GM12878 (cell line): ENCODE measurements at regions not wholly inside any gene's neighbourhood (a gene's known extent, or its start where the extent isn't known, plus 50 kb on each side); places are given as distances from the start of the nearest gene placed in this dataset.

Source experiments
- ATAC-seq: fragments of 200-7000 bp; cut with Tn5 transposase; 3 replicates; pipeline ENCODE4 v1.9.1; 2020; ENCODE audit warnings: mild to moderate bottlenecking, moderate library complexity
- BruUV-seq: library from RNA; stranded (reverse); fragments of 400-500 nt; replicated peaks from 2 replicates; lab custom pipeline; 2021; lab: Mats Ljungman, UMichigan
- CTCF ChIA-PET: fragments of 300-600 bp; sonication (Branson Sonifier 250); formaldehyde crosslinking; extraction: SDS; loops from one replicate; lab custom pipeline; 2021; ENCODE audit warnings: inconsistent platforms; lab: Yijun Ruan, JAX
- POLR2A ChIA-PET: fragments of 350-600 bp; formaldehyde crosslinking; extraction: SDS; loops from one replicate; lab custom pipeline; 2021; ENCODE audit warnings: inconsistent platforms; lab: Charles Lee
- RAD21 ChIA-PET: fragments of 300-600 bp; sonication (Branson Sonifier 250); formaldehyde crosslinking; loops from one replicate; lab custom pipeline; 2023; ENCODE audit warnings: antibody characterized with exemption; ENCODE audit not compliant: unreplicated experiment; lab: Charles Lee
- SMC1A ChIA-PET: fragments of 300-600 bp; sonication (Branson Sonifier 250); formaldehyde crosslinking; loops from one replicate; lab custom pipeline; 2023; ENCODE audit not compliant: unreplicated experiment, uncharacterized antibody; lab: Charles Lee
- DNase-seq: peaks from one replicate; pipeline ENCODE4 v3.0.0-alpha.2; 2011; ENCODE audit warnings: low read depth, low spot score
- FAIRE-seq: peaks from 3 replicates; lab custom pipeline; 2011; peaks lifted over from hg19 to GRCh38; lab: Jason Lieb, UNC
- H2AFZ ChIP-seq: 2 replicates; pipeline ENCODE4 v1.6.0; 2011; ENCODE audit warnings: low read depth, low read length, control low read depth; ENCODE audit not compliant: control insufficient read depth
- H3K27ac ChIP-seq: 2 replicates; pipeline ENCODE4 v1.5.1; 2011; ENCODE audit warnings: control low read depth; ENCODE audit not compliant: control insufficient read depth, insufficient read depth
- H3K27me3 ChIP-seq, 2 experiments: replicated peaks in 1 of 2; 2 replicates each; pipeline versions ENCODE4 v1.6.0 to v1.6.1; 2011; ENCODE audit warnings: low read length in 1 of 2; ENCODE audit not compliant: control insufficient read depth in 2 of 2, insufficient read depth in 2 of 2
- H3K36me3 ChIP-seq, 2 experiments: 2 replicates each; pipeline ENCODE4 v1.5.1; 2011; ENCODE audit warnings: low read length in 1 of 2; ENCODE audit not compliant: control insufficient read depth in 2 of 2, insufficient read depth in 2 of 2
- H3K4me1 ChIP-seq: 2 replicates; pipeline ENCODE4 v1.6.1; 2011; ENCODE audit warnings: mild to moderate bottlenecking, low read length, moderate library complexity, mixed read lengths; ENCODE audit not compliant: control insufficient read depth, insufficient read depth
- H3K4me2 ChIP-seq: 2 replicates; pipeline ENCODE4 v1.6.0; 2011; ENCODE audit warnings: control low read depth; ENCODE audit not compliant: control insufficient read depth, insufficient read depth
- H3K4me3 ChIP-seq: fragments of 200-600 bp; sonication (generic); 2 replicates; pipeline ENCODE4 v1.5.1; 2016
- H3K79me2 ChIP-seq: 2 replicates; pipeline ENCODE4 v1.6.0; 2011; ENCODE audit warnings: low read length; ENCODE audit not compliant: control insufficient read depth, insufficient read depth
- H3K9ac ChIP-seq: 2 replicates; pipeline ENCODE4 v1.8.0; 2011; ENCODE audit warnings: low read length, control low read depth, mixed read lengths; ENCODE audit not compliant: control insufficient read depth, insufficient read depth
- H3K9me3 ChIP-seq: replicated peaks from 3 replicates; pipeline ENCODE4 v1.5.1; 2011; ENCODE audit warnings: mild to moderate bottlenecking, low read length; ENCODE audit not compliant: control insufficient read depth, insufficient read depth
- H4K20me1 ChIP-seq: 2 replicates; pipeline ENCODE4 v1.6.0; 2011; ENCODE audit not compliant: control insufficient read depth, insufficient read depth
- CUX1 ChIP-seq: IDR thresholded peaks from 2 replicates; pipeline ENCODE4 v1.6.1; 2012; ENCODE audit warnings: improper control_type of control experiment, low read depth, low read length; ENCODE audit not compliant: insufficient replicate concordance
- FOS ChIP-seq: IDR thresholded peaks from 3 replicates; pipeline ENCODE4 v1.6.1; 2011; ENCODE audit warnings: borderline replicate concordance; ENCODE audit not compliant: insufficient read length; ENCODE audit errors: extremely low read depth
- GATAD2B ChIP-seq: fragments of 450-650 bp; conservative IDR thresholded peaks from 2 replicates; pipeline ENCODE4 v1.6.1; 2017; ENCODE audit warnings: low read depth, mild to moderate bottlenecking, moderate library complexity
- IRF5 ChIP-seq: fragments of 450-650 bp; IDR thresholded peaks from 2 replicates; pipeline ENCODE4 v1.6.1; 2017; ENCODE audit warnings: borderline replicate concordance
- SMAD5 ChIP-seq: IDR thresholded peaks from 2 replicates; pipeline ENCODE4 v1.6.1; 2016; ENCODE audit warnings: antibody characterized with exemption, low read depth
- SP1 ChIP-seq: IDR thresholded peaks from one replicate; pipeline ENCODE4 v1.6.1; 2011; ENCODE audit warnings: low read depth, low read length
- STAT3 ChIP-seq: IDR thresholded peaks from 2 replicates; pipeline ENCODE4 v1.6.1; 2011; ENCODE audit warnings: low read depth, low read length, improper control_type of control experiment
- TCF7 ChIP-seq: IDR thresholded peaks from 2 replicates; pipeline ENCODE4 v1.6.1; 2014; ENCODE audit warnings: antibody characterized with exemption, borderline replicate concordance
- YBX1 ChIP-seq: fragments of 450-650 bp; IDR thresholded peaks from 2 replicates; pipeline ENCODE4 v1.6.1; 2016; ENCODE audit warnings: antibody characterized with exemption
- ZNF207 ChIP-seq: fragments of 450-650 bp; IDR thresholded peaks from 2 replicates; pipeline ENCODE4 v1.6.1; 2014; ENCODE audit warnings: antibody characterized with exemption, mild to moderate bottlenecking, borderline replicate concordance
- ZSCAN29 ChIP-seq: fragments of 450-650 bp; IDR thresholded peaks from 2 replicates; pipeline ENCODE4 v1.6.1; 2017; ENCODE audit warnings: mild to moderate bottlenecking, moderate library complexity
- WGBS: methylation state at CpG from one replicate; pipeline ENCODE4 v1.1.6; 2016; ENCODE audit warnings: low lambda C conversion rate; ENCODE audit not compliant: insufficient replicate concordance, insufficient coverage; ENCODE audit errors: missing lambda C conversion rate; 5-methylcytosine and 5-hydroxymethylcytosine counted together
- in situ Hi-C: fragments of 300-500 bp; cut with MboI; formaldehyde crosslinking; loops from 9 replicates; pipeline ENCODE4 v1.14.3; 2018; ENCODE audit warnings: mixed read lengths
- intact Hi-C: fragments of 100-400 bp; cut with micrococcal nuclease; formaldehyde crosslinking; loops from one replicate; pipeline ENCODE4 v1.14.2; 2022; ENCODE audit not compliant: unreplicated experiment
- TF ChIP-seq, protein P1 (sequence below): fragments of 450-650 bp; IDR thresholded peaks from 2 replicates; pipeline ENCODE4 v1.6.1; 2016; ENCODE audit warnings: mild to moderate bottlenecking, moderate library complexity, borderline replicate concordance

DNA sequence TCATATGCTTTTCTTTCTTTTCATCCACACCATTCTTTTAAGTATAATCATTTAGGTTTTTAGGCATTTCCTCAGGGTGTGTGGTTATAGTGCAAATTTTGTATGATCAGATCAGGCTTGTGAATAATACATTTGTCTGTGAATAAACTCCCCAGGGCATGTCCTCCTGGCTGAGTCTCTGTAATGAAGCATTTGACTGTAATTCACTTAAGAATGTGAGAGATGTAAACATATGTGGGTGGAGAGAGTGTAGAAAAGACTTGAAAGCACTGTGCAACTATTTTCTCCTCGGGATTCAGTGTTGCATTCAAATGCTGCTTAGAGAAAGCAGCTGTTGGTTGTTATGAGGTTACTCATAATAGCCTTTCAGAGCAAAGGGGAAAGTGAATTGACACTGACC is 996.5 kb downstream of the TUSC7 start (continued):
- TF ChIP-seq SMAD5, result no peak

- no peak for FAIRE-seq
- WGBS, result 0% methylated on average over 2 of the region's 2 CpGs
- ChIA-PET POLR2A (no interaction called here), RAD21 (no interaction called here), SMC1A (no interaction called here), CTCF (interaction anchor here (0.6 kb wide), 1 partner anchor 936 kb away, joined by 4 read pairs; no protein-coding TSS in a partner anchor)
- in situ Hi-C loops, result no loop called here
- Histone ChIP-seq H3K36me3 (no peaks in the 10 kb centered on the region), H3K9me3 (no peaks in the 10 kb centered on the region), H3K4me3 (no peak overlapping the region), H4K20me1 (no peaks in the 10 kb centered on the region), H3K27ac (no peak overlapping the region), H3K4me1 (no peaks in the 10 kb centered on the region), H3K9ac (no peak overlapping the region), H2AFZ (no peak overlapping the region), H3K4me2 (no peak overlapping the region), H3K79me2 (no peaks in the 10 kb centered on the region), H3K27me3 (no peaks in the 10 kb centered on the region)
- no peak for DNase-seq
- ATAC-seq, result no peak
- intact Hi-C loops, result no loop called here
- no TSS peak for BruUV-seq
- TF ChIP-seq YBX1 (no peak), SP1 (no peak), ZNF207 (no peak), FOS (no peak), IRF5 (no peak), TCF7 (no peak), GATAD2B (no peak), CUX1 (no peak), STAT3 (no peak), ZSCAN29 (no peak)
- TF ChIP-seq, protein P1, sequence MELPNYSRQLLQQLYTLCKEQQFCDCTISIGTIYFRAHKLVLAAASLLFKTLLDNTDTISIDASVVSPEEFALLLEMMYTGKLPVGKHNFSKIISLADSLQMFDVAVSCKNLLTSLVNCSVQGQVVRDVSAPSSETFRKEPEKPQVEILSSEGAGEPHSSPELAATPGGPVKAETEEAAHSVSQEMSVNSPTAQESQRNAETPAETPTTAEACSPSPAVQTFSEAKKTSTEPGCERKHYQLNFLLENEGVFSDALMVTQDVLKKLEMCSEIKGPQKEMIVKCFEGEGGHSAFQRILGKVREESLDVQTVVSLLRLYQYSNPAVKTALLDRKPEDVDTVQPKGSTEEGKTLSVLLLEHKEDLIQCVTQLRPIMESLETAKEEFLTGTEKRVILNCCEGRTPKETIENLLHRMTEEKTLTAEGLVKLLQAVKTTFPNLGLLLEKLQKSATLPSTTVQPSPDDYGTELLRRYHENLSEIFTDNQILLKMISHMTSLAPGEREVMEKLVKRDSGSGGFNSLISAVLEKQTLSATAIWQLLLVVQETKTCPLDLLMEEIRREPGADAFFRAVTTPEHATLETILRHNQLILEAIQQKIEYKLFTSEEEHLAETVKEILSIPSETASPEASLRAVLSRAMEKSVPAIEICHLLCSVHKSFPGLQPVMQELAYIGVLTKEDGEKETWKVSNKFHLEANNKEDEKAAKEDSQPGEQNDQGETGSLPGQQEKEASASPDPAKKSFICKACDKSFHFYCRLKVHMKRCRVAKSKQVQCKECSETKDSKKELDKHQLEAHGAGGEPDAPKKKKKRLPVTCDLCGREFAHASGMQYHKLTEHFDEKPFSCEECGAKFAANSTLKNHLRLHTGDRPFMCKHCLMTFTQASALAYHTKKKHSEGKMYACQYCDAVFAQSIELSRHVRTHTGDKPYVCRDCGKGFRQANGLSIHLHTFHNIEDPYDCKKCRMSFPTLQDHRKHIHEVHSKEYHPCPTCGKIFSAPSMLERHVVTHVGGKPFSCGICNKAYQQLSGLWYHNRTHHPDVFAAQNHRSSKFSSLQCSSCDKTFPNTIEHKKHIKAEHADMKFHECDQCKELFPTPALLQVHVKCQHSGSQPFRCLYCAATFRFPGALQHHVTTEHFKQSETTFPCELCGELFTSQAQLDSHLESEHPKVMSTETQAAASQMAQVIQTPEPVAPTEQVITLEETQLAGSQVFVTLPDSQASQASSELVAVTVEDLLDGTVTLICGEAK, result no peak
Observed at GRCh38 chr3:117706756-117707155, 997.2 kb downstream of the TUSC7 start.
